Activated B cell treated with CpG ODN at 0.5 μM for 24 hours (primary cell): ENCODE measurements at regions not wholly inside any gene's neighbourhood (a gene's known extent, or its start where the extent isn't known, plus 50 kb on each side); places are given as distances from the start of the nearest gene placed in this dataset.

ENCODE experiments used
- ATAC-seq: fragments of 200-7000 bp; cut with Tn5 transposase; one replicate; pipeline ENCODE4 v1.10.0; 2021; ENCODE audit warnings: low read depth, mild to moderate bottlenecking, moderate library complexity
- CTCF ChIA-PET: fragments of 350-600 bp; sonication (Branson Sonifier 250); formaldehyde crosslinking; loops from one replicate; lab custom pipeline; 2021; ENCODE audit warnings: antibody characterized with exemption; lab: Charles Lee
- POLR2A ChIA-PET: fragments of 350-600 bp; sonication (Branson Sonifier 250); formaldehyde crosslinking; loops from one replicate; lab custom pipeline; 2021; ENCODE audit warnings: antibody characterized with exemption; lab: Charles Lee
- DNase-seq: peaks from one replicate; pipeline ENCODE4 v3.0.0; 2022
- H3K27ac Mint-ChIP-seq: one replicate; pipeline ENCODE4 v1.8.0; 2020; ENCODE audit warnings: mixed read lengths
- H3K27me3 Mint-ChIP-seq: one replicate; pipeline ENCODE4 v1.8.0; 2021; ENCODE audit warnings: mixed read lengths
- H3K36me3 Mint-ChIP-seq: one replicate; pipeline ENCODE4 v1.8.0; 2021; ENCODE audit warnings: low read depth, mixed read lengths
- H3K4me1 Mint-ChIP-seq: one replicate; pipeline ENCODE4 v1.8.0; 2021; ENCODE audit warnings: mixed read lengths
- H3K4me3 Mint-ChIP-seq: one replicate; pipeline ENCODE4 v1.8.0; 2020; ENCODE audit warnings: mild to moderate bottlenecking, mixed read lengths
- H3K9me3 Mint-ChIP-seq: one replicate; pipeline ENCODE4 v1.8.0; 2020; ENCODE audit warnings: mixed read lengths
- intact Hi-C: fragments of 100-400 bp; cut with micrococcal nuclease; formaldehyde crosslinking; loops from one replicate; pipeline ENCODE4 v1.15.1; 2024
- TF ChIP-seq, protein P1 (sequence below): fragments of 200-600 bp; IDR thresholded peaks from one replicate; pipeline ENCODE4 v1.8.0; 2022; ENCODE audit warnings: antibody characterized with exemption, mild to moderate bottlenecking

DNA sequence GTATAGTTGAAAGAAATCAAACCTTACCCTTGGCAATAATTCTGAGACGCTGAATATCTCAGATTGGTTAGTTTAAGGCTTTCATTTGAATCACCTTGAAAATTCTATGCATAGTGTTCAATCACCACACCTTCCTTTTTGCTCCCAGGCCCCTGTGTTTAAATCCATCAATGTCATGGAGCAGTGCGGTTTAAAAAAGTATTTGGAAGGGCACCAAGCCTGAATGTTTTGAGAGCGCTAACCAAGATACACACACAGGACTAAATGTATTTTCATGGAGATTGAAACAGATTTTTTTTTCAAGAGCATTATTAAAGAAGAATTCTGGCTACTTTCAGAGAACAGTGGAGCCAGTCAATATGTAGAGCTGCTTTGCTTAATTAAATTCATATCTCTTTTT, 195.7 kb downstream of the CENPW start:
- Mint-ChIP-seq H3K36me3 (no peaks in the 10 kb centered on the region), H3K27ac (no peak overlapping the region), H3K4me1 (no peaks in the 10 kb centered on the region), H3K27me3 (no peaks in the 10 kb centered on the region), H3K9me3 (no peaks in the 10 kb centered on the region), H3K4me3 (no peak overlapping the region)
- no peak for ATAC-seq
- ChIA-PET CTCF (no interaction called here), POLR2A (no interaction called here)
- TF ChIP-seq, protein P1, sequence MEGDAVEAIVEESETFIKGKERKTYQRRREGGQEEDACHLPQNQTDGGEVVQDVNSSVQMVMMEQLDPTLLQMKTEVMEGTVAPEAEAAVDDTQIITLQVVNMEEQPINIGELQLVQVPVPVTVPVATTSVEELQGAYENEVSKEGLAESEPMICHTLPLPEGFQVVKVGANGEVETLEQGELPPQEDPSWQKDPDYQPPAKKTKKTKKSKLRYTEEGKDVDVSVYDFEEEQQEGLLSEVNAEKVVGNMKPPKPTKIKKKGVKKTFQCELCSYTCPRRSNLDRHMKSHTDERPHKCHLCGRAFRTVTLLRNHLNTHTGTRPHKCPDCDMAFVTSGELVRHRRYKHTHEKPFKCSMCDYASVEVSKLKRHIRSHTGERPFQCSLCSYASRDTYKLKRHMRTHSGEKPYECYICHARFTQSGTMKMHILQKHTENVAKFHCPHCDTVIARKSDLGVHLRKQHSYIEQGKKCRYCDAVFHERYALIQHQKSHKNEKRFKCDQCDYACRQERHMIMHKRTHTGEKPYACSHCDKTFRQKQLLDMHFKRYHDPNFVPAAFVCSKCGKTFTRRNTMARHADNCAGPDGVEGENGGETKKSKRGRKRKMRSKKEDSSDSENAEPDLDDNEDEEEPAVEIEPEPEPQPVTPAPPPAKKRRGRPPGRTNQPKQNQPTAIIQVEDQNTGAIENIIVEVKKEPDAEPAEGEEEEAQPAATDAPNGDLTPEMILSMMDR, result no peak
- no peak for DNase-seq
- intact Hi-C loops, result no loop called here

DNA sequence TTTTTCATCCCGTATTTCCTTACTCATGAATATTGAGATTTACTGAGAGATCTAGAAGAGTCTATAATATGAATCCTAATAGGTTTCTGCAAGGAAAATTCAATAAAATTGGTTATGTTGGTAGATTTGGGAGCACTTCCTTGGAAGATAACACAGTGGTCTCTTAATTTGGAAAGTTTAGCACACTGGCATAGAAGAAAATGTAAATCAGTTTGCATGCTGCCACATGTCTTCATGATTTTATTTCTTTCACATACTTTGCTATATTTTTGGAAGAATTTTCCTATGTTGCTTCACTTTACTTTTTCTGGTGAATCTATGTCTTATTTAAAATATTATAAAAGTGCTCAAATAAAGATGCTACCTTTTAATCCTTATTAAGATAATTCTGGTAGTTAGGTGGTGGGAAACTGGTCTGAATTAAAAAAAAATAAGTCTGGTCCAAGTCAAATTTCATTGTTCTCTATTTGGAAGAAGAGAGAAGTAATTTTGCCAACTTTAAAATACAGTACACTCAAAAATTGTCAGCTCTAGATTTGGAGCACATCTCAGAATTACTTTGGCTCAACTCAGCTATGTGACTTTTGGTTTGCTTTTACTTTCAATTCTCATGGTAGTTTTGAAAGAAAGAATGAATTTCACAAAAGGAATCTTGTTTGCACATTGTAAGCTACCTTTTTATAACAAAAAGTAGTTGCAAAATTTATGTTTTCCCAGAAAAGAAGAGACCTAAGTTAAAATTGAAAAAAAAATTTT, 197.3 kb downstream of the CENPW start:
- no peaks in the 10 kb centered on the region for H3K36me3 Mint-ChIP-seq
- CTCF ChIA-PET, result no interaction called here

DNA sequence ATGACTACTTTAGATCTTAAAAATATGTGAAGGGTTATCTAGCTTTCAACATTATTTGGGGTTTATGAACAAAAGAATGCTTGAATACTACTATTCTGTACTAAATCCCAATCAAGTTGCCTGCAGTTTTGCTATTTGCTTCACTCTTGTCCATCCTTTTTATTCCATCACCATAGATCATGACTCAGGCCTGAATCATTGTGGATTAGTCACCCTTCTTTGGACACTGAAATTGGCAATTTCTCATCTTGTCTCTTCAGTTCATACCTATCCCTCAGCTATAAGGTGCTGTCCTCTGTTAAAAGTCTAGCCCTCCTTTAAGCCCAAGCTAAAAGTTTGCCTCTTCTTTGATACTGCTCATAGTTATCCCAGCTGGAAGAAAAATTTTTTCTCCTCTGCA, 199.1 kb downstream of the CENPW start:
- no peak overlapping the region for H3K4me3 Mint-ChIP-seq
- H3K27ac Mint-ChIP-seq, result no peak overlapping the region
- no peaks in the 10 kb centered on the region for H3K27me3 Mint-ChIP-seq
- no peak for ATAC-seq
- CTCF ChIA-PET, result interaction anchor here (1.4 kb wide), 1 partner anchor 9 kb away, joined by 4 read pairs; no protein-coding TSS in a partner anchor
- intact Hi-C loops, result no loop called here
- no peaks in the 10 kb centered on the region for H3K4me1 Mint-ChIP-seq
- no peaks in the 10 kb centered on the region for H3K36me3 Mint-ChIP-seq
- DNase-seq, result no peak
- peaks cover under 1% of the 10 kb centered on the region for H3K9me3 Mint-ChIP-seq
- TF ChIP-seq, protein P1, result no peak
- POLR2A ChIA-PET, result no interaction called here

More for the DNA sequence above, 197.3 kb downstream of the CENPW start:
- Mint-ChIP-seq H3K27ac (no peak overlapping the region), H3K4me3 (no peak overlapping the region), H3K4me1 (no peaks in the 10 kb centered on the region), H3K9me3 (no peaks in the 10 kb centered on the region), H3K27me3 (no peaks in the 10 kb centered on the region)
- POLR2A ChIA-PET, result no interaction called here
- no peak for DNase-seq
- intact Hi-C loops, result no loop called here
- ATAC-seq, result no peak
- TF ChIP-seq, protein P1, result no peak

DNA sequence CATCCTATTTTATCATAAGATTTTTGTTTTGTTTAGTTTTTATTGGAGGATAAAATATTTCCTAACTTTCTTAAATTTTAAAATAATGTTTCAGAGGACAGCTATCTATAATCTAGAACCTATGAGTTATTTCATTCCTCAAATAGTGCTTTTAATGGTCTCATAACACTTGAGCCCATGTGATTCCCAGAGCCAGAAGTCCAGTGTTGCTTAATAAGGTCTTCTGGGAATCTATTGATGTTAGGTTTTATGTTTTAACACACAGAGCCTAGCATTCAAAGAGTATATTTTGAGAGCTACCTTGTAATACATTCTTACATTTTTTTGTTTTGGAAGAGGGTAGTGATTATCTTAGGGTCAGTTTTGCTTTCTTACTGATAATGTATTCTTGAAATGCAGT, 200.2 kb downstream of the CENPW start:
- H3K9me3 Mint-ChIP-seq, result peaks cover 2% of the 10 kb centered on the region

DNA sequence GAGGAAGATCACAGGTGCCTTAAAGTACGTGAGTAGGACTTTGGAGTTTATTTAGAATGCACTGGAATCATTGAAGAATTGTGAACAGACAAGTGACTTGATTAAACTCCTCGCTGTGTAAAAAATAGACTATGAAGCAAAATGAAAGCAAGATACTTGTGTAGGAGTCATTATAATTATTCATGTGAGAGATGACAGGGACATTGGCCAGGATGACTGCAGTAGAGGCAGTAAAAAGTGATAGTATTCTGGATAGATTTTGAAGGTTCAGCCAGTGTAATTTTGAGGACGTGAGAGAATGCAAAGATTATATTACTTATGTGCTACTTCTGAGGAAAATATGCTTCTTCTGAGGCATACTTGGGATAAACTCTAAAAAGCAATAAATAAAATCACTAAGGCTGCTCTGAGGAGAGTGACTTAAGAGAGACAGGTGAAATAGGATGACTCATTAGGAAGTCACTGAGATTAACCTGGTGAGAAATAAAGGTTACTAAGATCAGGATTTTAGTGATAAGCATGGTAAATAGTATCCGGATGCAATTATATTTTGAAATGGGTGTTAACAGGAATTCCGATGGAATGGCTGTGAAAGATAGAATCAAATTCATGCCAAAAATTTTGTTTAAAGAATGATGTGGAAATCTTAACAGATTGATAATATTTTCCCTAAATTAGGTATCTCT, 202.0 kb downstream of the CENPW start:
- Mint-ChIP-seq H3K4me3 (no peak overlapping the region), H3K9me3 (peaks cover 2% of the 10 kb centered on the region), H3K27me3 (no peaks in the 10 kb centered on the region), H3K36me3 (no peaks in the 10 kb centered on the region), H3K4me1 (no peaks in the 10 kb centered on the region), H3K27ac (no peak overlapping the region)
- DNase-seq (no peak), ATAC-seq (no peak)
- TF ChIP-seq, protein P1, result no peak
- intact Hi-C loops, result no loop called here
- ChIA-PET CTCF (no interaction called here), POLR2A (no interaction called here)

More for the DNA sequence above, 200.2 kb downstream of the CENPW start:
- ChIA-PET CTCF (no interaction called here), POLR2A (no interaction called here)
- Mint-ChIP-seq H3K27me3 (no peaks in the 10 kb centered on the region), H3K36me3 (no peaks in the 10 kb centered on the region), H3K4me1 (no peaks in the 10 kb centered on the region), H3K4me3 (no peak overlapping the region), H3K27ac (no peak overlapping the region)
- no peak for ATAC-seq
- TF ChIP-seq, protein P1, result no peak
- intact Hi-C loops, result no loop called here
- DNase-seq, result no peak
